Choroid plexus epithelial cell (primary cell): ENCODE measurements at regions not wholly inside any gene's neighbourhood (a gene's known extent, or its start where the extent isn't known, plus 50 kb on each side); places are given as distances from the start of the nearest gene placed in this dataset.

Experiments used
- DNase-seq: peaks from one replicate; pipeline ENCODE4 v3.0.0-alpha.2; 2010; ENCODE audit warnings: low read depth
- H3K4me3 ChIP-seq: 2 replicates; pipeline ENCODE4 v1.5.1; 2011; ENCODE audit warnings: low read depth, mild to moderate bottlenecking, control low read depth, low read length, moderate library complexity
- CTCF ChIP-seq: conservative IDR thresholded peaks from 2 replicates; pipeline ENCODE4 v1.5.1; 2011; ENCODE audit warnings: low read depth, mild to moderate bottlenecking, control low read depth, inconsistent platforms, low read length, moderate library complexity

- TF ChIP-seq CTCF: no peak
- peak; percentile 47 for DNase-seq
Measured at GRCh38 chr15:95718441-95718840, 612.1 kb upstream of the NR2F2 start.

GRCh38 chr15:95724908-95725633 lies 605.4 kb upstream of the NR2F2 start:
- TF ChIP-seq CTCF: no peak
- no peak overlapping the region for H3K4me3 ChIP-seq
- DNase-seq: no peak

More at GRCh38 chr15:95718441-95718840, 612.1 kb upstream of the NR2F2 start:
- H3K4me3 ChIP-seq: no peak overlapping the region

GRCh38 chr15:95726891-95727290 lies 603.6 kb upstream of the NR2F2 start:
- no peak overlapping the region for H3K4me3 ChIP-seq
- DNase-seq: no peak
- no peak for TF ChIP-seq CTCF

GRCh38 chr15:95733931-95734330 lies 596.6 kb upstream of the NR2F2 start:
- no peak overlapping the region for H3K4me3 ChIP-seq
- no peak for TF ChIP-seq CTCF
- peak; percentile 23 for DNase-seq

GRCh38 chr15:95734422-95735316 lies 595.8 kb upstream of the NR2F2 start:
- no peak overlapping the region for H3K4me3 ChIP-seq
- TF ChIP-seq CTCF: no peak
- DNase-seq: peak; percentile 65

- H3K4me3 ChIP-seq: no peak overlapping the region
- no peak for DNase-seq
- no peak for TF ChIP-seq CTCF
Measured at GRCh38 chr15:95737060-95737459, 593.4 kb upstream of the NR2F2 start.
